H9 (cell line): ENCODE measurements at regions not wholly inside any gene's neighbourhood (a gene's known extent, or its start where the extent isn't known, plus 50 kb on each side); places are given as distances from the start of the nearest gene placed in this dataset.

Source experiments
- DNase-seq: peaks from one replicate; pipeline ENCODE4 v3.0.0-alpha.2; 2017
- H2AFZ ChIP-seq: one replicate; pipeline ENCODE4 v1.6.1; 2013; ENCODE audit warnings: mild to moderate bottlenecking, low read length, control low read depth, moderate library complexity
- H2AK5ac ChIP-seq: 2 replicates; pipeline ENCODE4 v1.6.1; 2013; ENCODE audit warnings: low read length, control low read depth, mixed read lengths; ENCODE audit not compliant: insufficient read length
- H2BK120ac ChIP-seq: one replicate; pipeline ENCODE4 v1.6.1; 2013; ENCODE audit warnings: low read depth, mild to moderate bottlenecking, low read length, control low read depth, inconsistent platforms; ENCODE audit not compliant: poor library complexity, severe bottlenecking
- H2BK12ac ChIP-seq: 2 replicates; pipeline ENCODE4 v1.6.1; 2013; ENCODE audit warnings: low read length, control low read depth, mixed read lengths, low read depth; ENCODE audit not compliant: insufficient read length
- H2BK15ac ChIP-seq: 2 replicates; pipeline ENCODE4 v1.6.1; 2013; ENCODE audit warnings: low read depth, low read length, control low read depth
- H2BK20ac ChIP-seq: one replicate; pipeline ENCODE4 v1.6.1; 2013; ENCODE audit warnings: low read depth, mild to moderate bottlenecking, low read length, control low read depth, inconsistent platforms; ENCODE audit not compliant: poor library complexity, severe bottlenecking
- H2BK5ac ChIP-seq: 2 replicates; pipeline ENCODE4 v1.6.1; 2013; ENCODE audit warnings: low read length, control low read depth, mixed read lengths; ENCODE audit not compliant: insufficient read length
- H3K14ac ChIP-seq: 2 replicates; pipeline ENCODE4 v1.6.1; 2013; ENCODE audit warnings: low read length, control low read depth; ENCODE audit not compliant: insufficient read depth
- H3K18ac ChIP-seq: 2 replicates; pipeline ENCODE4 v1.6.1; 2013; ENCODE audit warnings: low read depth, mild to moderate bottlenecking, mixed read lengths, low read length, control low read depth; ENCODE audit not compliant: insufficient read length
- H3K23ac ChIP-seq: 2 replicates; pipeline ENCODE4 v1.6.1; 2013; ENCODE audit warnings: low read length, control low read depth, mixed read lengths, low read depth; ENCODE audit not compliant: insufficient read length
- H3K23me2 ChIP-seq: 2 replicates; pipeline ENCODE4 v1.6.1; 2013; ENCODE audit warnings: low read depth, mild to moderate bottlenecking, mixed read lengths, low read length, control low read depth; ENCODE audit not compliant: insufficient read length, poor library complexity, severe bottlenecking
- H3K27ac ChIP-seq: 2 replicates; pipeline ENCODE4 v1.5.1; 2013; ENCODE audit warnings: low read length, control low read depth, mixed read lengths, low read depth; ENCODE audit not compliant: insufficient read length
- H3K27me3 ChIP-seq: 2 replicates; pipeline ENCODE4 v1.6.1; 2013; ENCODE audit warnings: low read length, control low read depth, inconsistent platforms; ENCODE audit not compliant: insufficient read depth
- H3K4ac ChIP-seq: 2 replicates; pipeline ENCODE4 v1.6.1; 2013; ENCODE audit warnings: low read depth, mild to moderate bottlenecking, control low read depth, inconsistent platforms, low read length, moderate library complexity
- H3K4me1 ChIP-seq: 2 replicates; pipeline ENCODE4 v1.6.1; 2013; ENCODE audit warnings: low read length, control low read depth, inconsistent platforms; ENCODE audit not compliant: insufficient read depth
- H3K4me2 ChIP-seq: 2 replicates; pipeline ENCODE4 v1.6.1; 2013; ENCODE audit warnings: low read length, control low read depth, mixed read lengths; ENCODE audit not compliant: insufficient read length, insufficient read depth
- H3K56ac ChIP-seq: 2 replicates; pipeline ENCODE4 v1.6.1; 2013; ENCODE audit warnings: low read depth, mild to moderate bottlenecking, mixed read lengths, low read length, control low read depth; ENCODE audit not compliant: insufficient read length
- H3K79me1 ChIP-seq: 2 replicates; pipeline ENCODE4 v1.6.1; 2013; ENCODE audit warnings: low read depth, mild to moderate bottlenecking, moderate library complexity, low read length, control low read depth, inconsistent platforms; ENCODE audit not compliant: insufficient read depth, poor library complexity, severe bottlenecking
- H3K79me2 ChIP-seq: 2 replicates; pipeline ENCODE4 v1.6.1; 2013; ENCODE audit warnings: low read length, control low read depth, inconsistent platforms; ENCODE audit not compliant: insufficient read depth
- H3K9ac ChIP-seq: 2 replicates; pipeline ENCODE4 v1.6.1; 2013; ENCODE audit warnings: low read length, control low read depth, mixed read lengths; ENCODE audit not compliant: insufficient read length; ENCODE audit errors: extremely low read depth
- H3K9me3 ChIP-seq: one replicate; pipeline ENCODE4 v1.6.1; 2013; ENCODE audit warnings: low read depth, low read length, inconsistent platforms; ENCODE audit not compliant: control insufficient read depth
- H3T11ph ChIP-seq: one replicate; pipeline ENCODE4 v1.6.1; 2013; ENCODE audit warnings: mild to moderate bottlenecking, low read length, control low read depth, inconsistent platforms
- H4K20me1 ChIP-seq: one replicate; pipeline ENCODE4 v1.6.1; 2013; ENCODE audit not compliant: control insufficient read depth, insufficient read length, insufficient read depth
- H4K5ac ChIP-seq: 2 replicates; pipeline ENCODE4 v1.6.1; 2013; ENCODE audit warnings: low read depth, mild to moderate bottlenecking, mixed read lengths, low read length, control low read depth; ENCODE audit not compliant: insufficient read length
- H4K8ac ChIP-seq: replicated peaks from 2 replicates; pipeline ENCODE4 v1.6.1; 2013; ENCODE audit warnings: low read length, control low read depth, mixed read lengths, low read depth; ENCODE audit not compliant: insufficient read length
- H4K91ac ChIP-seq: 2 replicates; pipeline ENCODE4 v1.6.1; 2013; ENCODE audit warnings: low read depth, mild to moderate bottlenecking, moderate library complexity, mixed read lengths, low read length, control low read depth; ENCODE audit not compliant: insufficient read length
- H3K27ac Mint-ChIP-seq, 3 experiments: 2 replicates in 2 of 3; 3 replicates in 1 of 3; pipeline ENCODE4 v1.8.0; 2020 to 2021; ENCODE audit warnings: mixed read lengths in 3 of 3, mild to moderate bottlenecking in 1 of 3, moderate library complexity in 1 of 3
- H3K27me3 Mint-ChIP-seq: 2 replicates; pipeline ENCODE4 v1.8.0; 2021; ENCODE audit warnings: low read depth, mild to moderate bottlenecking, moderate library complexity, mixed read lengths
- H3K36me3 Mint-ChIP-seq, 3 experiments: 2 replicates in 2 of 3; 3 replicates in 1 of 3; pipeline ENCODE4 v1.8.0; 2020 to 2021; ENCODE audit warnings: low read depth in 3 of 3, mixed read lengths in 3 of 3; ENCODE audit not compliant: insufficient read depth in 1 of 3
- H3K4me1 Mint-ChIP-seq, 2 experiments: 2 replicates each; pipeline ENCODE4 v1.8.0; 2020; ENCODE audit warnings: mixed read lengths in 2 of 2
- H3K4me3 Mint-ChIP-seq, 2 experiments: 2 replicates in 1 of 2; 3 replicates in 1 of 2; pipeline ENCODE4 v1.8.0; 2020 to 2021; ENCODE audit warnings: mild to moderate bottlenecking in 2 of 2, mixed read lengths in 2 of 2, moderate library complexity in 1 of 2
- H3K9me3 Mint-ChIP-seq, 2 experiments: 2 replicates in 1 of 2; 3 replicates in 1 of 2; pipeline ENCODE4 v1.8.0; 2020; ENCODE audit warnings: mild to moderate bottlenecking in 2 of 2, mixed read lengths in 2 of 2, moderate library complexity in 1 of 2
- WGBS: extraction: QIAGEN DNeasy Blood & Tissue Kit; methylation state at CpG from one replicate; pipeline ENCODE4 v1.1.7; 2013; ENCODE audit warnings: missing lambda C conversion rate, low lambda C conversion rate, mixed read lengths; ENCODE audit not compliant: insufficient read length; ENCODE audit errors: extremely low coverage; 5-methylcytosine and 5-hydroxymethylcytosine counted together
- TF ChIP-seq, protein P1 (sequence below): fragments of 200-600 bp; sonication (generic); conservative IDR thresholded peaks from 3 replicates; pipeline ENCODE4 v1.8.0; 2021; ENCODE audit warnings: antibody characterized with exemption, mild to moderate bottlenecking

DNA sequence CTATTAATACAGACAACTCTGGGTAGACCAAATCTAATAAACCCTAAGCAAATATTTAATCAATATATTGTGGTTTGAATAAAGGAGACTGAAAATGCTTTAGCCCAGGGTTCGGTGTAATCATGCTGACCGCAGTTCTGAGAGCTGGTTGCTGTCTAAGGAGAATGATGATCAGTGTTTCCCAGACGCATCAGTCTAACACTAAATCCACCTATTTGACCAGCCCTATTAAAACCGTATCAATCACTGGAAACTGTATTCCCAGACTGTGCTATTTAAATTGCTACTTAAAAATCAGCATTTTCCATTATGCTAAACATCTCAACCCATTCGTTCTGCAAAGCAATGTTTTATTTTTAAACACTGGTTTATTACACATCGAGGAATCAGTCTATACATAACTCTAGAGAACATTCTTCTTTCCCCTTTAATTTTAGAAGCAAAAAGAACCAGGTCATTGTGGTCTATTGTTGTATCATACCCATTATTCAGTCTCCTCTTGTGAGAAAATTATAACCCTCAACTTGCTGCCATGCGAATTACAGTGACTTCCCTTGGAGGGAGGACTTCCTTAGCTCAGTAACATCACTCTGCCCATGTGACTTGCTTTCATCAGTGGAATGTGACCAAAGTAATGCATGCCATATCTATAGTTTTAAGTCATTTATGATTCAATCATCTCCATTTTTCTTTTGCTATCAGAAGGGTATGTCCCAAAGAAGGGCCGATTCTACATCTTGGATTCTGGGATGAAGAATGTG lies 515.2 kb upstream of the JAG1 start:
- Histone ChIP-seq H3K4me2 (no peak overlapping the region), H3K56ac (no peak overlapping the region), H2BK12ac (no peak overlapping the region), H4K91ac (no peak overlapping the region), H3K23me2 (no peaks in the 10 kb centered on the region), H3K9me3 (no peaks in the 10 kb centered on the region), H3K9ac (no peak overlapping the region), H3K23ac (no peak overlapping the region), H2BK15ac (no peak overlapping the region), H2BK5ac (no peak overlapping the region), H4K5ac (no peak overlapping the region), H2BK120ac (no peak overlapping the region), H3K79me2 (no peaks in the 10 kb centered on the region), H3K27me3 (no peaks in the 10 kb centered on the region), H3T11ph (no peak overlapping the region), H3K79me1 (no peaks in the 10 kb centered on the region), H3K27ac (no peak overlapping the region), H3K14ac (no peak overlapping the region), H3K4me1 (no peaks in the 10 kb centered on the region), H3K4ac (no peak overlapping the region), H2BK20ac (no peak overlapping the region), H4K8ac (no peak overlapping the region), H4K20me1 (no peaks in the 10 kb centered on the region), H3K18ac (no peak overlapping the region), H2AK5ac (no peak overlapping the region), H2AFZ (no peak overlapping the region)
- no peaks in the 10 kb centered on the region for H3K27me3 Mint-ChIP-seq
- no peaks in the 10 kb centered on the region for H3K4me1 Mint-ChIP-seq
- H3K4me3 Mint-ChIP-seq: no peak overlapping the region
- TF ChIP-seq, protein P1, sequence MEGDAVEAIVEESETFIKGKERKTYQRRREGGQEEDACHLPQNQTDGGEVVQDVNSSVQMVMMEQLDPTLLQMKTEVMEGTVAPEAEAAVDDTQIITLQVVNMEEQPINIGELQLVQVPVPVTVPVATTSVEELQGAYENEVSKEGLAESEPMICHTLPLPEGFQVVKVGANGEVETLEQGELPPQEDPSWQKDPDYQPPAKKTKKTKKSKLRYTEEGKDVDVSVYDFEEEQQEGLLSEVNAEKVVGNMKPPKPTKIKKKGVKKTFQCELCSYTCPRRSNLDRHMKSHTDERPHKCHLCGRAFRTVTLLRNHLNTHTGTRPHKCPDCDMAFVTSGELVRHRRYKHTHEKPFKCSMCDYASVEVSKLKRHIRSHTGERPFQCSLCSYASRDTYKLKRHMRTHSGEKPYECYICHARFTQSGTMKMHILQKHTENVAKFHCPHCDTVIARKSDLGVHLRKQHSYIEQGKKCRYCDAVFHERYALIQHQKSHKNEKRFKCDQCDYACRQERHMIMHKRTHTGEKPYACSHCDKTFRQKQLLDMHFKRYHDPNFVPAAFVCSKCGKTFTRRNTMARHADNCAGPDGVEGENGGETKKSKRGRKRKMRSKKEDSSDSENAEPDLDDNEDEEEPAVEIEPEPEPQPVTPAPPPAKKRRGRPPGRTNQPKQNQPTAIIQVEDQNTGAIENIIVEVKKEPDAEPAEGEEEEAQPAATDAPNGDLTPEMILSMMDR: no peak
- peaks cover 0 to 3% of the 10 kb centered on the region in 2 experiments; a peak in 1 of 5 replicates for H3K9me3 Mint-ChIP-seq
- WGBS: no CpG with 5 or more reads among the region's 8 CpGs
- H3K36me3 Mint-ChIP-seq: no peaks in the 10 kb centered on the region
- H3K27ac Mint-ChIP-seq: no peak overlapping the region
- no peak for DNase-seq
